ENCODE measurements at regions not wholly inside any gene's neighbourhood (a gene's known extent, or its start where the extent isn't known, plus 50 kb on each side); places are given as distances from the start of the nearest gene placed in this dataset.

GRCh38 chr12:97940105-97940504, 477.5 kb downstream of the RMST start:
- DNase-seq (ENCODE audit: low read depth, low spot score), result no peak
- CTCF ChIA-PET, result no interaction called here
- TF ChIP-seq CTCF (IDR thresholded peaks at IDR 0.05; ENCODE audit: insufficient read depth, low read length, missing control alignments), result no peak
- H3K4me3 ChIP-seq (ENCODE audit: low read depth, low read length), result no peak overlapping the region
- POLR2A ChIA-PET, result no interaction called here

GRCh38 chr12:97940629-97941028, 478.0 kb downstream of the RMST start:
- no peak for DNase-seq (ENCODE audit: low read depth, low spot score)
- no peak for TF ChIP-seq CTCF (IDR thresholded peaks at IDR 0.05; ENCODE audit: insufficient read depth, low read length, missing control alignments)
- POLR2A ChIA-PET, result no interaction called here
- no peak overlapping the region for H3K4me3 ChIP-seq (ENCODE audit: low read depth, low read length)
- CTCF ChIA-PET, result no interaction called here

- ChIA-PET POLR2A (no interaction called here), CTCF (no interaction called here)
- no peak overlapping the region for H3K4me3 ChIP-seq (ENCODE audit: low read depth, low read length)
- DNase-seq (ENCODE audit: low read depth, low spot score), result no peak
- no peak for TF ChIP-seq CTCF (IDR thresholded peaks at IDR 0.05; ENCODE audit: insufficient read depth, low read length, missing control alignments)
Measured at GRCh38 chr12:97941686-97942354, 479.2 kb downstream of the RMST start.

- ChIA-PET CTCF (no interaction called here), POLR2A (no interaction called here)
- no peak for TF ChIP-seq CTCF (IDR thresholded peaks at IDR 0.05; ENCODE audit: insufficient read depth, low read length, missing control alignments)
- no peak overlapping the region for H3K4me3 ChIP-seq (ENCODE audit: low read depth, low read length)
- DNase-seq (ENCODE audit: low read depth, low spot score), result no peak
Measured at GRCh38 chr12:97943359-97943758, 480.8 kb downstream of the RMST start.

GRCh38 chr12:97944576-97944975, 482.0 kb downstream of the RMST start:
- H3K4me3 ChIP-seq (ENCODE audit: low read depth, low read length), result no peak overlapping the region
- POLR2A ChIA-PET, result no interaction called here

GRCh38 chr12:97946701-97947100, 484.1 kb downstream of the RMST start:
- CTCF ChIA-PET, result no interaction called here
- POLR2A ChIA-PET, result no interaction called here
- no peak for TF ChIP-seq CTCF (IDR thresholded peaks at IDR 0.05; ENCODE audit: insufficient read depth, low read length, missing control alignments)
- H3K4me3 ChIP-seq (ENCODE audit: low read depth, low read length), result no peak overlapping the region
- no peak for DNase-seq (ENCODE audit: low read depth, low spot score)

More at GRCh38 chr12:97944576-97944975, 482.0 kb downstream of the RMST start:
- CTCF ChIA-PET, result no interaction called here
- no peak for DNase-seq (ENCODE audit: low read depth, low spot score)
- TF ChIP-seq CTCF (IDR thresholded peaks at IDR 0.05; ENCODE audit: insufficient read depth, low read length, missing control alignments), result no peak

Measured in AG04449 (cell line).